GM23338 (cell line): ENCODE measurements at regions not wholly inside any gene's neighbourhood (a gene's known extent, or its start where the extent isn't known, plus 50 kb on each side); places are given as distances from the start of the nearest gene placed in this dataset.

ENCODE experiments used
- ATAC-seq: fragments of 200-7000 bp; cut with Tn5 transposase; 3 replicates; pipeline ENCODE4 v1.9.1; 2020
- DNase-seq: peaks from one replicate; pipeline ENCODE4 v3.0.0-alpha.2; 2015; ENCODE audit warnings: low spot score
- H2AFZ ChIP-seq: fragments of 200-600 bp; sonication (generic); 2 replicates; pipeline ENCODE4 v1.8.0; 2016; ENCODE audit warnings: antibody characterized with exemption, mild to moderate bottlenecking, moderate library complexity
- H3F3A ChIP-seq: fragments of 200-600 bp; sonication (generic); replicated peaks from 2 replicates; pipeline ENCODE4 v1.8.0; 2017; ENCODE audit warnings: antibody characterized with exemption, mixed run types, low read depth
- H3K27ac ChIP-seq: fragments of 200-600 bp; sonication (generic); 2 replicates; pipeline ENCODE4 v1.6.1; 2016; ENCODE audit warnings: low read depth
- H3K27me3 ChIP-seq: fragments of 200-600 bp; sonication (generic); 2 replicates; pipeline ENCODE4 v1.8.0; 2016; ENCODE audit warnings: mild to moderate bottlenecking, mixed run types, moderate library complexity; ENCODE audit not compliant: insufficient read depth
- H3K36me3 ChIP-seq: fragments of 200-600 bp; sonication (generic); 2 replicates; pipeline ENCODE4 v1.8.0; 2016; ENCODE audit warnings: mild to moderate bottlenecking; ENCODE audit not compliant: insufficient read depth
- H3K4me1 ChIP-seq: fragments of 200-600 bp; sonication (generic); 2 replicates; pipeline ENCODE4 v1.8.0; 2016; ENCODE audit warnings: mild to moderate bottlenecking, moderate library complexity; ENCODE audit not compliant: insufficient read depth
- H3K4me2 ChIP-seq: fragments of 200-600 bp; sonication (generic); 2 replicates; pipeline ENCODE4 v1.7.1; 2017; ENCODE audit warnings: mixed run types
- H3K4me3 ChIP-seq: fragments of 200-600 bp; sonication (generic); 2 replicates; pipeline ENCODE4 v1.6.1; 2016; ENCODE audit warnings: mixed run types
- H3K79me2 ChIP-seq: fragments of 200-600 bp; sonication (generic); replicated peaks from 2 replicates; pipeline ENCODE4 v1.8.0; 2017; ENCODE audit warnings: mild to moderate bottlenecking; ENCODE audit not compliant: insufficient read depth
- H3K9me2 ChIP-seq: fragments of 200-600 bp; sonication (generic); 2 replicates; pipeline ENCODE4 v1.8.0; 2017; ENCODE audit not compliant: insufficient read depth
- H4K20me1 ChIP-seq: fragments of 200-600 bp; sonication (generic); replicated peaks from 2 replicates; pipeline ENCODE4 v1.8.0; 2017; ENCODE audit warnings: mild to moderate bottlenecking; ENCODE audit not compliant: insufficient read depth
- H3K27ac Mint-ChIP-seq: 2 replicates; pipeline ENCODE4 v1.8.0; 2020; ENCODE audit warnings: inconsistent platforms, mild to moderate bottlenecking, moderate library complexity, mixed read lengths
- H3K27me3 Mint-ChIP-seq: 3 replicates; pipeline ENCODE4 v1.8.0; 2022; ENCODE audit warnings: low read depth, mild to moderate bottlenecking, moderate library complexity, mixed read lengths, inconsistent platforms; ENCODE audit not compliant: insufficient read depth, poor library complexity
- H3K36me3 Mint-ChIP-seq: 3 replicates; pipeline ENCODE4 v1.8.0; 2021; ENCODE audit warnings: low read depth, mild to moderate bottlenecking, inconsistent platforms, moderate library complexity, mixed read lengths
- H3K4me1 Mint-ChIP-seq: 3 replicates; pipeline ENCODE4 v1.8.0; 2020; ENCODE audit warnings: mild to moderate bottlenecking, inconsistent platforms, mixed read lengths
- H3K4me3 Mint-ChIP-seq: 3 replicates; pipeline ENCODE4 v1.8.0; 2021; ENCODE audit warnings: moderate library complexity, mild to moderate bottlenecking, inconsistent platforms, mixed read lengths
- H3K9me3 Mint-ChIP-seq: 3 replicates; pipeline ENCODE4 v1.8.0; 2020; ENCODE audit warnings: moderate library complexity, mild to moderate bottlenecking, inconsistent platforms, mixed read lengths
- CREB1 ChIP-seq: fragments of 250-450 bp; sonication (Bioruptor Pico); IDR thresholded peaks from 2 replicates; pipeline ENCODE4 v1.5.0; 2020; ENCODE audit warnings: low read depth, mild to moderate bottlenecking, moderate library complexity
- EZH2 ChIP-seq: fragments of 200-600 bp; sonication (generic); IDR thresholded peaks from one replicate; pipeline ENCODE4 v1.8.0; 2017; ENCODE audit warnings: antibody characterized with exemption, mild to moderate bottlenecking, low read depth; ENCODE audit not compliant: unreplicated experiment
- EZH2phosphoT487 ChIP-seq: fragments of 200-600 bp; sonication (generic); IDR thresholded peaks from one replicate; pipeline ENCODE4 v1.8.1; 2018; ENCODE audit warnings: antibody characterized with exemption; ENCODE audit not compliant: unreplicated experiment
- JUNB ChIP-seq: IDR thresholded peaks from one replicate; pipeline ENCODE4 v1.6.1; 2016; ENCODE audit warnings: antibody characterized with exemption; ENCODE audit not compliant: unreplicated experiment
- NANOG ChIP-seq: IDR thresholded peaks from 2 replicates; pipeline ENCODE4 v1.6.1; 2016; ENCODE audit warnings: antibody characterized with exemption, borderline replicate concordance
- POLR2AphosphoS5 ChIP-seq: IDR thresholded peaks from 2 replicates; pipeline ENCODE4 v1.6.1; 2016; ENCODE audit warnings: antibody characterized with exemption, low read depth
- STAT1 ChIP-seq: IDR thresholded peaks from one replicate; pipeline ENCODE4 v1.6.1; 2016; ENCODE audit warnings: antibody characterized with exemption; ENCODE audit not compliant: unreplicated experiment
- ZNF114 ChIP-seq: fragments of 250-450 bp; sonication (Bioruptor Pico); IDR thresholded peaks from 2 replicates; pipeline ENCODE4 v1.5.0; 2020; ENCODE audit warnings: mild to moderate bottlenecking, moderate library complexity
- ZNF331 ChIP-seq: fragments of 250-450 bp; sonication (Bioruptor Pico); IDR thresholded peaks from 2 replicates; pipeline ENCODE4 v1.5.0; 2020; ENCODE audit warnings: low read depth, mild to moderate bottlenecking, moderate library complexity
- TF ChIP-seq, protein P1 (sequence below): IDR thresholded peaks from one replicate; pipeline ENCODE4 v1.6.1; 2018; ENCODE audit warnings: antibody characterized with exemption; ENCODE audit not compliant: unreplicated experiment
- TF ChIP-seq, protein P2 (sequence below): IDR thresholded peaks from 2 replicates; pipeline ENCODE4 v1.6.1; 2016; ENCODE audit warnings: antibody characterized with exemption

DNA sequence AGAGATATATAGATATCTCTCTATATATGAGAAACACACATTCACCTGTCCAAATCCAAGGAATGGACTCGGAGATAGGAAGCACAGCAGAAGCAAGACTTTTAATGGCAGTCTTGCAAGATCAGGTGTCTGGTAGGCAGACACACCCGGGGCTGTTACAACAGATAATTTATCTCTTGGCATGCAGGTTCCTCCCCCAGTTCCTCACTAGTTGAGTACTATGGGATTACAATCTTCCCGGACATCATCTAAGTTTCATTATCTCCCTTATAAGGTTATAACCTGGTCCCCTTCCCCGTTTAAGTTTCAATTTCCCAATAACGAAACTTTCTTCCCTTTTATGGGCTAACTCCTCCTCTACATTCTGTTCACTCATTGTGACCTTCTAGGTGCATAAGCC lies 399.3 kb downstream of the PPP1R3A start (continued):
- no peak for TF ChIP-seq ZNF114 (CRISPR knock-in tag)
- TF ChIP-seq, protein P1, sequence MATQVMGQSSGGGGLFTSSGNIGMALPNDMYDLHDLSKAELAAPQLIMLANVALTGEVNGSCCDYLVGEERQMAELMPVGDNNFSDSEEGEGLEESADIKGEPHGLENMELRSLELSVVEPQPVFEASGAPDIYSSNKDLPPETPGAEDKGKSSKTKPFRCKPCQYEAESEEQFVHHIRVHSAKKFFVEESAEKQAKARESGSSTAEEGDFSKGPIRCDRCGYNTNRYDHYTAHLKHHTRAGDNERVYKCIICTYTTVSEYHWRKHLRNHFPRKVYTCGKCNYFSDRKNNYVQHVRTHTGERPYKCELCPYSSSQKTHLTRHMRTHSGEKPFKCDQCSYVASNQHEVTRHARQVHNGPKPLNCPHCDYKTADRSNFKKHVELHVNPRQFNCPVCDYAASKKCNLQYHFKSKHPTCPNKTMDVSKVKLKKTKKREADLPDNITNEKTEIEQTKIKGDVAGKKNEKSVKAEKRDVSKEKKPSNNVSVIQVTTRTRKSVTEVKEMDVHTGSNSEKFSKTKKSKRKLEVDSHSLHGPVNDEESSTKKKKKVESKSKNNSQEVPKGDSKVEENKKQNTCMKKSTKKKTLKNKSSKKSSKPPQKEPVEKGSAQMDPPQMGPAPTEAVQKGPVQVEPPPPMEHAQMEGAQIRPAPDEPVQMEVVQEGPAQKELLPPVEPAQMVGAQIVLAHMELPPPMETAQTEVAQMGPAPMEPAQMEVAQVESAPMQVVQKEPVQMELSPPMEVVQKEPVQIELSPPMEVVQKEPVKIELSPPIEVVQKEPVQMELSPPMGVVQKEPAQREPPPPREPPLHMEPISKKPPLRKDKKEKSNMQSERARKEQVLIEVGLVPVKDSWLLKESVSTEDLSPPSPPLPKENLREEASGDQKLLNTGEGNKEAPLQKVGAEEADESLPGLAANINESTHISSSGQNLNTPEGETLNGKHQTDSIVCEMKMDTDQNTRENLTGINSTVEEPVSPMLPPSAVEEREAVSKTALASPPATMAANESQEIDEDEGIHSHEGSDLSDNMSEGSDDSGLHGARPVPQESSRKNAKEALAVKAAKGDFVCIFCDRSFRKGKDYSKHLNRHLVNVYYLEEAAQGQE = no peak
- TF ChIP-seq POLR2AphosphoS5 = no peak
- TF ChIP-seq, protein P2, sequence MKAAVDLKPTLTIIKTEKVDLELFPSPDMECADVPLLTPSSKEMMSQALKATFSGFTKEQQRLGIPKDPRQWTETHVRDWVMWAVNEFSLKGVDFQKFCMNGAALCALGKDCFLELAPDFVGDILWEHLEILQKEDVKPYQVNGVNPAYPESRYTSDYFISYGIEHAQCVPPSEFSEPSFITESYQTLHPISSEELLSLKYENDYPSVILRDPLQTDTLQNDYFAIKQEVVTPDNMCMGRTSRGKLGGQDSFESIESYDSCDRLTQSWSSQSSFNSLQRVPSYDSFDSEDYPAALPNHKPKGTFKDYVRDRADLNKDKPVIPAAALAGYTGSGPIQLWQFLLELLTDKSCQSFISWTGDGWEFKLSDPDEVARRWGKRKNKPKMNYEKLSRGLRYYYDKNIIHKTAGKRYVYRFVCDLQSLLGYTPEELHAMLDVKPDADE = no peak

DNA sequence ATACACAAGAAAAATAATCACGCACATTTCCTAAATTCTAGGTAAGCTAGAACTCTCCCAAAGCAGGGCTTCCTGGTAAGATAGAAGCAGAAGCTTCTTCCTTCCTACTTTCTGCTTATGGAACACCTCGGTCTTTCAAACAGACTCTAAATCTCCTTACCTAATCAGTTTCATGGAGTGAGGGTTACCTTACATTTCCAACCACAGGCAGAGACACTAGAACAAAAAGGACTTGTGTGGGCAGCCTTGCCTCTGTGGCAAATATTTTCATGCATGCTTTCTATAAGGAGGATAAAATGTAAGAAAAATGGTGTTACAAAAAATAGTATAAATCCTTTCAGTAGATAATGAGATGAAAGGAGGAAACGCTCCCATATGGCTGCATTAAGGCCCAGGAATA lies 386.3 kb upstream of the SMIM30 start:
- ATAC-seq (no peak), DNase-seq (no peak)
- Histone ChIP-seq H3F3A (no peaks in the 10 kb centered on the region), H2AFZ (no peak overlapping the region), H3K4me1 (no peaks in the 10 kb centered on the region), H4K20me1 (no peaks in the 10 kb centered on the region), H3K4me2 (no peak overlapping the region), H3K27me3 (no peaks in the 10 kb centered on the region), H3K9me2 (no peaks in the 10 kb centered on the region), H3K36me3 (no peaks in the 10 kb centered on the region), H3K79me2 (no peaks in the 10 kb centered on the region), H3K27ac (no peak overlapping the region), H3K4me3 (no peak overlapping the region)
- H3K36me3 Mint-ChIP-seq = no peaks in the 10 kb centered on the region
- H3K9me3 Mint-ChIP-seq = no peaks in the 10 kb centered on the region
- no peak overlapping the region for H3K27ac Mint-ChIP-seq
- H3K27me3 Mint-ChIP-seq = no peaks in the 10 kb centered on the region
- no peak for TF ChIP-seq ZNF331 (CRISPR knock-in tag)
- no peak for TF ChIP-seq EZH2phosphoT487
- TF ChIP-seq JUNB = no peak
- no peak for TF ChIP-seq POLR2AphosphoS5
- H3K4me1 Mint-ChIP-seq = peaks cover 5% of the 10 kb centered on the region; the same call in 2 of the 3 replicates
- no peak overlapping the region for H3K4me3 Mint-ChIP-seq

DNA sequence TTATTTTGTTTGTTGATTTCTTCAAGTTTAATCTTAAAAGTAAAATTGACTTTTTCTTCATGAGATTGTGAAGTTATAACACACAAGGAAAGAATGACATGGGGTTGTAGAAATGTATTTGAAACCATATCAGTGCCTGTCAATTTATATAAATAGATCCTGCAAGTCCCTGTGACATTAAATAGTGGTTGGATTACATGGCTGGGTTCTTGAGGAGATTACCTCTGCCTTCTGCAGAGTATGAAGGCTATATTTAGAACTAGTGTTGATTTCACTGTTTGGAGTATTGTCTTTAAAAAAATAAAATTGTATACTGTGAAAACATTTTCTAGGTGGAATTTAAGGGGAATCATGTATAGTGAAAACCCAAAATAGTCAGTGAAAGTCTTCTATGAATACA lies 385.8 kb upstream of the SMIM30 start:
- Mint-ChIP-seq H3K4me1 (peaks cover 5% of the 10 kb centered on the region; the same call in 2 of the 3 replicates), H3K27me3 (no peaks in the 10 kb centered on the region), H3K36me3 (no peaks in the 10 kb centered on the region), H3K27ac (no peak overlapping the region), H3K4me3 (no peak overlapping the region), H3K9me3 (no peaks in the 10 kb centered on the region)
- H3K27me3 ChIP-seq = no peaks in the 10 kb centered on the region
- no peak for ATAC-seq
- no peaks in the 10 kb centered on the region for H4K20me1 ChIP-seq
- no peaks in the 10 kb centered on the region for H3K79me2 ChIP-seq
- no peaks in the 10 kb centered on the region for H3F3A ChIP-seq
- DNase-seq = no peak
- H3K9me2 ChIP-seq = no peaks in the 10 kb centered on the region
- no peak overlapping the region for H3K4me2 ChIP-seq
- no peak overlapping the region for H2AFZ ChIP-seq
- H3K4me1 ChIP-seq = no peaks in the 10 kb centered on the region
- no peak overlapping the region for H3K27ac ChIP-seq
- H3K4me3 ChIP-seq = no peak overlapping the region
- no peaks in the 10 kb centered on the region for H3K36me3 ChIP-seq
- TF ChIP-seq JUNB = no peak
- TF ChIP-seq, protein P1 = no peak
- TF ChIP-seq, protein P2 = no peak
- no peak for TF ChIP-seq POLR2AphosphoS5
- TF ChIP-seq NANOG = no peak
- TF ChIP-seq EZH2phosphoT487 = no peak
- TF ChIP-seq CREB1 (CRISPR knock-in tag) = no peak
- no peak for TF ChIP-seq ZNF331 (CRISPR knock-in tag)
- TF ChIP-seq ZNF114 (CRISPR knock-in tag) = no peak
- TF ChIP-seq EZH2 = no peak
- no peak for TF ChIP-seq STAT1
